RWPE1 (cell line): ENCODE measurements at regions not wholly inside any gene's neighbourhood (a gene's known extent, or its start where the extent isn't known, plus 50 kb on each side); places are given as distances from the start of the nearest gene placed in this dataset.
A peak's percentile ranks its signal among the peaks of the same experiment; 100 is the strongest.

Experiments used
- CTCF ChIA-PET: fragments of 350-600 bp; sonication (Branson Sonifier 250); formaldehyde crosslinking; extraction: SDS; loops from one replicate; lab custom pipeline; 2021; lab: Yijun Ruan, JAX
- POLR2A ChIA-PET: fragments of 400-600 bp; formaldehyde crosslinking; extraction: SDS; loops from one replicate; lab custom pipeline; 2020; ENCODE audit warnings: antibody characterized with exemption; ENCODE audit not compliant: low non-redundant PET; lab: Yijun Ruan, JAX
- DNase-seq: peaks from one replicate; pipeline ENCODE4 v3.0.0; 2012; ENCODE audit warnings: low spot score
- H3K27ac ChIP-seq: fragments of 450-650 bp; 2 replicates; pipeline ENCODE4 v1.5.1; 2017
- CTCF ChIP-seq: fragments of 450-650 bp; conservative IDR thresholded peaks from 2 replicates; pipeline ENCODE4 v1.5.1; 2017; ENCODE audit warnings: low read depth, mild to moderate bottlenecking

- no peak for DNase-seq
- no peak for TF ChIP-seq CTCF
- POLR2A ChIA-PET: no interaction called here
- CTCF ChIA-PET: no interaction called here
- no peak overlapping the region for H3K27ac ChIP-seq
Observed at GRCh38 chr5:165196961-165197360, 1691.5 kb downstream of the MAT2B start.

GRCh38 chr5:165201369-165201768, 1696.0 kb downstream of the MAT2B start:
- ChIA-PET CTCF (interaction anchor here (0.6 kb wide), 1 partner anchor 1737 kb away, joined by 4 read pairs; no protein-coding TSS in a partner anchor), POLR2A (no interaction called here)
- no peak for DNase-seq
- no peak overlapping the region for H3K27ac ChIP-seq
- no peak for TF ChIP-seq CTCF

- CTCF ChIA-PET: interaction anchor here (0.6 kb wide), 1 partner anchor 1736 kb away, joined by 4 read pairs; no protein-coding TSS in a partner anchor
- no peak for TF ChIP-seq CTCF
- POLR2A ChIA-PET: no interaction called here
- no peak overlapping the region for H3K27ac ChIP-seq
- DNase-seq: no peak
Observed at GRCh38 chr5:165201771-165202518, 1696.5 kb downstream of the MAT2B start.

- ChIA-PET POLR2A (no interaction called here), CTCF (interaction anchor here (0.6 kb wide), 1 partner anchor 675 kb away, joined by 5 read pairs; no protein-coding TSS in a partner anchor)
- TF ChIP-seq CTCF: no peak
- H3K27ac ChIP-seq: no peak overlapping the region
- no peak for DNase-seq
Observed at GRCh38 chr5:165202519-165202910, 1697.1 kb downstream of the MAT2B start.

GRCh38 chr5:165209101-165209727, 1703.8 kb downstream of the MAT2B start:
- CTCF ChIA-PET: no interaction called here
- POLR2A ChIA-PET: no interaction called here
- no peak overlapping the region for H3K27ac ChIP-seq
- TF ChIP-seq CTCF: peak; percentile 89
- peak; percentile 34 for DNase-seq

- no peak for TF ChIP-seq CTCF
- CTCF ChIA-PET: interaction anchor here (0.5 to 0.8 kb wide), 2 partner anchors 53 to 1630 kb away, joined by 3 read pairs; no protein-coding TSS in a partner anchor
- no peak for DNase-seq
- no peak overlapping the region for H3K27ac ChIP-seq
- POLR2A ChIA-PET: no interaction called here
Observed at GRCh38 chr5:165224366-165225045, 1719.1 kb downstream of the MAT2B start.
